CD14-positive monocyte (primary cell): ENCODE measurements at regions not wholly inside any gene's neighbourhood (a gene's known extent, or its start where the extent isn't known, plus 50 kb on each side); places are given as distances from the start of the nearest gene placed in this dataset.

Experiments used
- DNase-seq, 3 donors: peaks; one replicate each; pipeline ENCODE4 v3.0.0-alpha.2; 2011 to 2022
- H2AFZ ChIP-seq: 2 replicates; pipeline ENCODE4 v1.6.0; 2012; ENCODE audit warnings: mild to moderate bottlenecking, low read depth, low read length, inconsistent platforms; ENCODE audit not compliant: insufficient read depth, poor library complexity, severe bottlenecking
- H3K27ac ChIP-seq, 2 donors: 1 replicate in 1 of 2; 2 replicates in 1 of 2; pipeline ENCODE4 v1.5.1; 2012 to 2013; ENCODE audit warnings: low read length in 2 of 2, control low read depth in 1 of 2, inconsistent platforms in 1 of 2, low read depth in 1 of 2, mild to moderate bottlenecking in 1 of 2
- H3K27me3 ChIP-seq, 2 donors: one replicate each; pipeline versions ENCODE4 v1.6.0 to v1.6.1; 2011 to 2013; ENCODE audit warnings: low read length in 2 of 2; ENCODE audit not compliant: control insufficient read depth in 2 of 2, insufficient read depth in 2 of 2
- H3K36me3 ChIP-seq, 2 donors: replicated peaks in 1 of 2; 1 replicate in 1 of 2; 2 replicates in 1 of 2; pipeline versions ENCODE4 v1.5.1 to v1.6.1; 2012 to 2013; ENCODE audit warnings: low read length in 2 of 2, control low read depth in 1 of 2, inconsistent platforms in 1 of 2, mild to moderate bottlenecking in 1 of 2; ENCODE audit not compliant: insufficient read depth in 2 of 2, control insufficient read depth in 1 of 2
- H3K4me1 ChIP-seq, 2 donors: 1 replicate in 1 of 2; 2 replicates in 1 of 2; pipeline versions ENCODE4 v1.5.1 to v1.6.1; 2012 to 2013; ENCODE audit warnings: low read length in 2 of 2, control low read depth in 1 of 2, inconsistent platforms in 1 of 2, mild to moderate bottlenecking in 1 of 2, moderate library complexity in 1 of 2; ENCODE audit not compliant: insufficient read depth in 2 of 2, control insufficient read depth in 1 of 2
- H3K4me2 ChIP-seq: replicated peaks from 2 replicates; pipeline ENCODE3; 2012; ENCODE audit warnings: low read length, moderate library complexity, mild to moderate bottlenecking; ENCODE audit not compliant: poor library complexity, severe bottlenecking; ENCODE audit errors: extremely low read depth
- H3K4me3 ChIP-seq, 3 experiments: fragments of 200-600 bp in 1 of 3; sonication (generic) in 1 of 3; replicated peaks in 1 of 3; 1 replicate in 2 of 3; 2 replicates in 1 of 3; pipeline ENCODE4 v1.5.1; 2011 to 2013; ENCODE audit warnings: low read length in 3 of 3, mild to moderate bottlenecking in 3 of 3, control low read depth in 2 of 3, low read depth in 2 of 3, inconsistent platforms in 1 of 3, moderate library complexity in 1 of 3
- H3K79me2 ChIP-seq: 2 replicates; pipeline ENCODE4 v1.6.0; 2012; ENCODE audit warnings: mild to moderate bottlenecking, control low read depth, inconsistent platforms, low read length, moderate library complexity; ENCODE audit not compliant: insufficient read depth
- H3K9ac ChIP-seq: 2 replicates; pipeline ENCODE4 v1.6.0; 2017; ENCODE audit warnings: low read length, mild to moderate bottlenecking; ENCODE audit not compliant: insufficient read depth, poor library complexity, severe bottlenecking
- H3K9me3 ChIP-seq, 2 donors: replicated peaks in 1 of 2; 1 replicate in 1 of 2; 2 replicates in 1 of 2; pipeline versions ENCODE4 v1.5.1 to v1.6.1; 2012 to 2013; ENCODE audit warnings: low read length in 2 of 2, control low read depth in 1 of 2; ENCODE audit not compliant: control insufficient read depth in 1 of 2, insufficient read depth in 1 of 2
- H4K20me1 ChIP-seq: 2 replicates; pipeline ENCODE4 v1.6.0; 2012; ENCODE audit warnings: mild to moderate bottlenecking, low read length, control low read depth, moderate library complexity; ENCODE audit not compliant: insufficient read depth
- H3K27ac Mint-ChIP-seq, 7 donors: one replicate each; pipeline ENCODE4 v1.8.0; 2020; ENCODE audit warnings: mild to moderate bottlenecking in 7 of 7, mixed read lengths in 7 of 7, moderate library complexity in 6 of 7, inconsistent platforms in 2 of 7
- H3K27me3 Mint-ChIP-seq, 3 donors: one replicate each; pipeline ENCODE4 v1.8.0; 2021 to 2022; ENCODE audit warnings: low read depth in 3 of 3, mild to moderate bottlenecking in 3 of 3, mixed read lengths in 3 of 3, moderate library complexity in 3 of 3, inconsistent platforms in 1 of 3
- H3K36me3 Mint-ChIP-seq, 2 donors: one replicate each; pipeline ENCODE4 v1.8.0; 2020; ENCODE audit warnings: mixed read lengths in 2 of 2, inconsistent platforms in 1 of 2, mild to moderate bottlenecking in 1 of 2
- H3K4me1 Mint-ChIP-seq: one replicate; pipeline ENCODE4 v1.8.0; 2020; ENCODE audit warnings: mild to moderate bottlenecking, mixed read lengths
- H3K4me3 Mint-ChIP-seq, 2 donors: one replicate each; pipeline ENCODE4 v1.8.0; 2020; ENCODE audit warnings: mild to moderate bottlenecking in 2 of 2, mixed read lengths in 2 of 2, moderate library complexity in 1 of 2
- H3K9me3 Mint-ChIP-seq, 7 donors: one replicate each; pipeline ENCODE4 v1.8.0; 2020 to 2022; ENCODE audit warnings: mixed read lengths in 7 of 7, mild to moderate bottlenecking in 6 of 7, moderate library complexity in 6 of 7, inconsistent platforms in 2 of 7
- WGBS: methylation state at CpG from one replicate; pipeline ENCODE4 v1.1.5; 2013; ENCODE audit warnings: missing lambda C conversion rate; ENCODE audit not compliant: insufficient coverage; 5-methylcytosine and 5-hydroxymethylcytosine counted together
- intact Hi-C, 2 donors: fragments of 100-400 bp; cut with micrococcal nuclease; formaldehyde crosslinking; loops; one replicate each; pipeline versions ENCODE4 v1.15.0 to v1.15.1; 2023
- TF ChIP-seq, protein P1 (sequence below): fragments of 200-600 bp; IDR thresholded peaks from one replicate; pipeline ENCODE4 v1.8.0; 2022; ENCODE audit warnings: antibody characterized with exemption, mild to moderate bottlenecking

DNA sequence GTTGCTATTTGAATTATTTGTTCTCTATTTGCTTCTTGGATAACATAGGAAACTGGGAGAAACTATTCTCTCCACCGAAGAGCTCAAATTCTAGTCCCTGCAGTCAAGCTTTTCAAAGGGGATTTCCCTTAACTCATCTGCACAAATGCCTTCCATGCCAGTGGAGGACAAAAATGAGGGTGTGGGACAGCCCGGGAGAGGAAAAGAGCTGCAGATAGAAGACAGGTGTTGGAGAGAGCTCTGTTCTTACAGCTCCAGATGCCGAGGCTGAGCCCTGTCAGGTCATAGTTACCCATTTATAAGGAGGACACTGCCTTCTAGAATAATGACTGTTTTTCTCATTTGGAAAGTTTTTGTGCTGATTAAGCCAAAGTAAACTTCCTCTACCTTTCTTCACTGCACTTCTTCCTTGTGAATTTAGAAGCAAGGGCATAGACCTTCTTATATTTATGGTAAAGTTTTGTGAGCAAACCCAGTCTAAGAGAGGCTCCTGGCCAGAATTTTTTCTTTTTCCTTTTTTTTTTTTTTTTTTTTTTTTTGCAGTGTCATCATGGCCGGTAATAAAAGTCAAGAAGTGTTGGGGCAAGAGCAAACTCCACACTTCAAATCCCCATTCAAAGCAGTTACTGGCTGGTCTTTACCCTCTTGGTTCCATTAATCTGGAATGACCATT lies 177.2 kb downstream of the ABCC12 start:
- intact Hi-C loops: no loop called here
- TF ChIP-seq, protein P1, sequence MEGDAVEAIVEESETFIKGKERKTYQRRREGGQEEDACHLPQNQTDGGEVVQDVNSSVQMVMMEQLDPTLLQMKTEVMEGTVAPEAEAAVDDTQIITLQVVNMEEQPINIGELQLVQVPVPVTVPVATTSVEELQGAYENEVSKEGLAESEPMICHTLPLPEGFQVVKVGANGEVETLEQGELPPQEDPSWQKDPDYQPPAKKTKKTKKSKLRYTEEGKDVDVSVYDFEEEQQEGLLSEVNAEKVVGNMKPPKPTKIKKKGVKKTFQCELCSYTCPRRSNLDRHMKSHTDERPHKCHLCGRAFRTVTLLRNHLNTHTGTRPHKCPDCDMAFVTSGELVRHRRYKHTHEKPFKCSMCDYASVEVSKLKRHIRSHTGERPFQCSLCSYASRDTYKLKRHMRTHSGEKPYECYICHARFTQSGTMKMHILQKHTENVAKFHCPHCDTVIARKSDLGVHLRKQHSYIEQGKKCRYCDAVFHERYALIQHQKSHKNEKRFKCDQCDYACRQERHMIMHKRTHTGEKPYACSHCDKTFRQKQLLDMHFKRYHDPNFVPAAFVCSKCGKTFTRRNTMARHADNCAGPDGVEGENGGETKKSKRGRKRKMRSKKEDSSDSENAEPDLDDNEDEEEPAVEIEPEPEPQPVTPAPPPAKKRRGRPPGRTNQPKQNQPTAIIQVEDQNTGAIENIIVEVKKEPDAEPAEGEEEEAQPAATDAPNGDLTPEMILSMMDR: no peak
- H3K4me3 Mint-ChIP-seq: no peak overlapping the region
- Histone ChIP-seq H2AFZ (no peak overlapping the region), H3K9me3 (no peaks in the 10 kb centered on the region), H4K20me1 (no peaks in the 10 kb centered on the region), H3K4me2 (no peak overlapping the region), H3K27ac (no peak overlapping the region), H3K79me2 (no peaks in the 10 kb centered on the region), H3K4me1 (no peaks in the 10 kb centered on the region), H3K4me3 (no peak overlapping the region), H3K36me3 (no peaks in the 10 kb centered on the region), H3K9ac (no peak overlapping the region), H3K27me3 (no peaks in the 10 kb centered on the region)
- H3K4me1 Mint-ChIP-seq: no peaks in the 10 kb centered on the region
- H3K27ac Mint-ChIP-seq: no peak overlapping the region
- no peak for DNase-seq
- H3K27me3 Mint-ChIP-seq: peaks cover 0 to 6% (median 0%) of the 10 kb centered on the region in 3 donors
- no peaks in the 10 kb centered on the region for H3K36me3 Mint-ChIP-seq
- WGBS: no CpG with 5 or more reads among the region's 4 CpGs
- peaks cover 0 to 5% (median 3%) of the 10 kb centered on the region in 7 donors for H3K9me3 Mint-ChIP-seq

DNA sequence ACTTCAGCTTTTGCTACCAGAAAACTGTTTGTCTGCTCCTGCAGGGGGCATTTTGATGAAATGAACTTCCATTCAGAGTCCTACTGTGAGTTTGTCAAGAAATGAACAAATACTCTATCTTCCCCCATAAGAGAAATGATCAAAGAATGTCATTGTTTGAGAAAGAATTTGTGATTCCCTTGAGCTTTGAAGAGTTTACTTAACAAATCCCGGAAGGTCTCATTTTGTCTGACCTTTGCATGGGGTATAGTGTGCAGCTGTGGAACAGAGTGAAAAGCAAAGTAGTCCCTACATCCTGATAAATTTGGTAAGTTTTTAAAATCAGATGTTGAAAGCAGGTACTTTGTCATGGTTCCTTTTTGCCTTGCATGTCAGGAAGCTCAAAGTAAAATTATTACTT lies 178.0 kb downstream of the ABCC12 start:
- H4K20me1 ChIP-seq: no peaks in the 10 kb centered on the region
- no peak overlapping the region for H3K4me2 ChIP-seq
- H3K4me1 Mint-ChIP-seq: no peaks in the 10 kb centered on the region
- H3K79me2 ChIP-seq: no peaks in the 10 kb centered on the region
- WGBS: no CpG with 5 or more reads among the region's 1 CpG
- no peaks in the 10 kb centered on the region for H3K4me1 ChIP-seq
- H3K4me3 ChIP-seq: no peak overlapping the region
- H3K4me3 Mint-ChIP-seq: no peak overlapping the region
- no peak for DNase-seq
- H3K9ac ChIP-seq: no peak overlapping the region
- no peaks in the 10 kb centered on the region for H3K9me3 ChIP-seq
- no peaks in the 10 kb centered on the region for H3K27me3 ChIP-seq
- H3K9me3 Mint-ChIP-seq: peaks cover 0 to 7% (median 4%) of the 10 kb centered on the region in 7 donors
- H3K36me3 ChIP-seq: no peaks in the 10 kb centered on the region
- H3K27ac Mint-ChIP-seq: no peak overlapping the region
- no peaks in the 10 kb centered on the region for H3K36me3 Mint-ChIP-seq
- intact Hi-C loops: no loop called here
- H2AFZ ChIP-seq: no peak overlapping the region
- TF ChIP-seq, protein P1: no peak
- peaks cover 0 to 7% (median 0%) of the 10 kb centered on the region in 3 donors for H3K27me3 Mint-ChIP-seq
- no peak overlapping the region for H3K27ac ChIP-seq
